Sigmoid colon (tissue), 6 donors: ENCODE measurements at regions not wholly inside any gene's neighbourhood (a gene's known extent, or its start where the extent isn't known, plus 50 kb on each side); places are given as distances from the start of the nearest gene placed in this dataset.

Source experiments
- DNase-seq: peaks from one replicate; pipeline ENCODE4 v3.0.0-alpha.2; 2019
- H3K27ac ChIP-seq, 4 donors: fragments of 200-600 bp; sonication (generic); one replicate each; pipeline ENCODE4 v1.5.1; 2016 to 2019; ENCODE audit warnings: mild to moderate bottlenecking in 1 of 4
- H3K27me3 ChIP-seq, 3 donors: fragments of 200-600 bp; sonication (generic); one replicate each; pipeline ENCODE4 v1.5.1; 2019; ENCODE audit warnings: mild to moderate bottlenecking in 1 of 3
- H3K36me3 ChIP-seq, 4 donors: fragments of 200-600 bp; sonication (generic); one replicate each; pipeline ENCODE4 v1.5.1; 2016 to 2019
- H3K4me1 ChIP-seq, 4 donors: fragments of 200-600 bp; sonication (generic); one replicate each; pipeline ENCODE4 v1.5.1; 2017 to 2019
- H3K4me3 ChIP-seq, 4 donors: fragments of 200-600 bp; sonication (generic); one replicate each; pipeline ENCODE4 v1.5.1; 2017 to 2019; ENCODE audit warnings: mild to moderate bottlenecking in 2 of 4, moderate library complexity in 1 of 4
- H3K9me3 ChIP-seq, 4 donors: fragments of 200-600 bp in 3 of 4; sonication (generic) in 3 of 4; one replicate each; pipeline versions ENCODE4 v1.5.1 to v1.6.1; 2013 to 2019
- CTCF ChIP-seq, 4 experiments: fragments of 450-650 bp in 3 of 4; fragments of 200-600 bp in 1 of 4; IDR thresholded peaks; one replicate each; pipeline ENCODE4 v1.5.1; 2016 to 2019; ENCODE audit warnings: antibody characterized with exemption in 4 of 4, mild to moderate bottlenecking in 3 of 4, moderate library complexity in 2 of 4
- EP300 ChIP-seq, 4 donors: sonication (generic); formaldehyde crosslinking; IDR thresholded peaks; one replicate each; pipeline ENCODE4 v1.6.1; 2017; ENCODE audit warnings: antibody characterized with exemption in 4 of 4
- POLR2A ChIP-seq, 2 donors: fragments of 450-650 bp; IDR thresholded peaks; one replicate each; pipeline ENCODE4 v1.6.1; 2016; ENCODE audit warnings: antibody characterized with exemption in 2 of 2, mild to moderate bottlenecking in 2 of 2, moderate library complexity in 2 of 2
- POLR2AphosphoS5 ChIP-seq, 4 donors: sonication (generic); formaldehyde crosslinking; IDR thresholded peaks; one replicate each; pipeline ENCODE4 v1.6.1; 2017; ENCODE audit warnings: antibody characterized with exemption in 4 of 4
- WGBS, 2 donors: extraction: QIAGEN DNeasy Blood & Tissue Kit; methylation state at CpG; one replicate each; pipeline ENCODE4 v1.1.7; 2013; 5-methylcytosine and 5-hydroxymethylcytosine counted together
- intact Hi-C: fragments of 100-400 bp; cut with DNase I; formaldehyde crosslinking; loops from one replicate; pipeline ENCODE4 v1.15.1; 2023
- donor health status: healthy with polysubstance abuse.
- donor health status: healthy.

GRCh38 chr14:86712727-86713126, 1182.8 kb downstream of the FLRT2 start:
- intact Hi-C loops, result no loop called here
- H3K27ac ChIP-seq, result no peak overlapping the region
- H3K27me3 ChIP-seq, result no peaks in the 10 kb centered on the region
- DNase-seq, result no peak
- H3K4me3 ChIP-seq, result no peak overlapping the region
- no peaks in the 10 kb centered on the region for H3K36me3 ChIP-seq
- no peak for TF ChIP-seq EP300 (IDR thresholded peaks at IDR 0.05)
- no peak for TF ChIP-seq CTCF (IDR thresholded peaks at IDR 0.05)
- 76 to 82% methylated on average over 4 of the region's 4 CpGs for WGBS, 2 donors
- H3K9me3 ChIP-seq, result no peaks in the 10 kb centered on the region
- H3K4me1 ChIP-seq, result no peaks in the 10 kb centered on the region

GRCh38 chr14:86712176-86712575, 1182.2 kb downstream of the FLRT2 start:
- TF ChIP-seq EP300 (IDR thresholded peaks at IDR 0.05), result no peak
- TF ChIP-seq CTCF (IDR thresholded peaks at IDR 0.05), result no peak
- TF ChIP-seq POLR2AphosphoS5 (IDR thresholded peaks at IDR 0.05), result no peak
- TF ChIP-seq POLR2A (IDR thresholded peaks at IDR 0.05), result no peak
- H3K4me3 ChIP-seq, result no peak overlapping the region
- intact Hi-C loops, result no loop called here
- H3K27ac ChIP-seq, result no peak overlapping the region
- no peaks in the 10 kb centered on the region for H3K36me3 ChIP-seq
- 51 to 78% methylated on average over 1 of the region's 1 CpG for WGBS, 2 donors
- DNase-seq, result no peak
- no peaks in the 10 kb centered on the region for H3K27me3 ChIP-seq
- no peaks in the 10 kb centered on the region for H3K4me1 ChIP-seq
- no peaks in the 10 kb centered on the region for H3K9me3 ChIP-seq

- no peak for TF ChIP-seq EP300 (IDR thresholded peaks at IDR 0.05)
- TF ChIP-seq POLR2AphosphoS5 (IDR thresholded peaks at IDR 0.05), result no peak
- TF ChIP-seq POLR2A (IDR thresholded peaks at IDR 0.05), result no peak
- no peak for TF ChIP-seq CTCF (IDR thresholded peaks at IDR 0.05)
- Histone ChIP-seq H3K27ac (no peak overlapping the region), H3K9me3 (no peaks in the 10 kb centered on the region), H3K36me3 (no peaks in the 10 kb centered on the region), H3K4me1 (no peaks in the 10 kb centered on the region), H3K4me3 (no peak overlapping the region), H3K27me3 (no peaks in the 10 kb centered on the region)
- intact Hi-C loops, result no loop called here
- DNase-seq, result no peak
Measured at GRCh38 chr14:86708846-86709339, 1178.9 kb downstream of the FLRT2 start.

GRCh38 chr14:86707071-86707470, 1177.1 kb downstream of the FLRT2 start:
- H3K9me3 ChIP-seq, result no peaks in the 10 kb centered on the region
- no peak overlapping the region for H3K27ac ChIP-seq
- TF ChIP-seq POLR2A (IDR thresholded peaks at IDR 0.05) (no peak), EP300 (IDR thresholded peaks at IDR 0.05) (no peak), POLR2AphosphoS5 (IDR thresholded peaks at IDR 0.05) (no peak), CTCF (IDR thresholded peaks at IDR 0.05) (no peak)
- DNase-seq, result no peak
- no peaks in the 10 kb centered on the region for H3K27me3 ChIP-seq
- intact Hi-C loops, result no loop called here
- no peaks in the 10 kb centered on the region for H3K36me3 ChIP-seq
- no peak overlapping the region for H3K4me3 ChIP-seq
- no peaks in the 10 kb centered on the region for H3K4me1 ChIP-seq

GRCh38 chr14:86683561-86683960, 1153.6 kb downstream of the FLRT2 start:
- WGBS, 2 donors, result 66 to 89% methylated on average over 1 of the region's 1 CpG
- no peak for DNase-seq
- Histone ChIP-seq H3K36me3 (no peaks in the 10 kb centered on the region), H3K27me3 (no peaks in the 10 kb centered on the region), H3K4me1 (no peaks in the 10 kb centered on the region), H3K9me3 (no peaks in the 10 kb centered on the region), H3K27ac (no peak overlapping the region), H3K4me3 (no peak overlapping the region)
- no peak for TF ChIP-seq EP300 (IDR thresholded peaks at IDR 0.05)
- no peak for TF ChIP-seq POLR2A (IDR thresholded peaks at IDR 0.05)
- no peak for TF ChIP-seq CTCF (IDR thresholded peaks at IDR 0.05)
- TF ChIP-seq POLR2AphosphoS5 (IDR thresholded peaks at IDR 0.05), result no peak
- intact Hi-C loops, result no loop called here
